Muscle layer of duodenum (tissue), 2 donors: ENCODE measurements at regions not wholly inside any gene's neighbourhood (a gene's known extent, or its start where the extent isn't known, plus 50 kb on each side); places are given as distances from the start of the nearest gene placed in this dataset.

Experiments used
- H3K27ac ChIP-seq: one replicate; pipeline ENCODE4 v1.7.0; 2013; ENCODE audit warnings: mild to moderate bottlenecking, low read length
- H3K27me3 ChIP-seq: one replicate; pipeline ENCODE4 v1.7.0; 2013; ENCODE audit warnings: low read depth, mild to moderate bottlenecking, control low read depth, low read length
- H3K36me3 ChIP-seq, 2 donors: one replicate each; pipeline ENCODE4 v1.7.0; 2013; ENCODE audit warnings: low read length in 2 of 2, control low read depth in 1 of 2, mild to moderate bottlenecking in 1 of 2; ENCODE audit not compliant: insufficient read depth in 2 of 2, control insufficient read depth in 1 of 2
- H3K4me1 ChIP-seq, 2 donors: one replicate each; pipeline ENCODE4 v1.7.0; 2013; ENCODE audit warnings: low read length in 2 of 2, mild to moderate bottlenecking in 2 of 2, control low read depth in 1 of 2, moderate library complexity in 1 of 2; ENCODE audit not compliant: insufficient read depth in 2 of 2, control insufficient read depth in 1 of 2
- H3K4me3 ChIP-seq, 2 donors: one replicate each; pipeline ENCODE4 v1.7.0; 2013; ENCODE audit warnings: low read length in 2 of 2, low read depth in 1 of 2, mild to moderate bottlenecking in 1 of 2
- H3K9me3 ChIP-seq, 2 donors: one replicate each; pipeline ENCODE4 v1.7.0; 2013; ENCODE audit warnings: low read length in 2 of 2, control low read depth in 1 of 2, mild to moderate bottlenecking in 1 of 2; ENCODE audit not compliant: control insufficient read depth in 1 of 2
- donor health status: healthy.

GRCh38 chr20:57791966-57792365 lies 82.2 kb upstream of the PMEPA1 start:
- H3K27ac ChIP-seq: no peak overlapping the region
- H3K27me3 ChIP-seq: no peaks in the 10 kb centered on the region
- H3K36me3 ChIP-seq: no peaks in the 10 kb centered on the region
- H3K4me1 ChIP-seq: no peaks in the 10 kb centered on the region
- H3K4me3 ChIP-seq: no peak overlapping the region
- H3K9me3 ChIP-seq: no peaks in the 10 kb centered on the region

- H3K9me3 ChIP-seq: no peaks in the 10 kb centered on the region
- H3K27ac ChIP-seq: no peak overlapping the region
Observed at GRCh38 chr20:57791178-57791962, 81.6 kb upstream of the PMEPA1 start.

GRCh38 chr20:57790176-57790575 lies 80.4 kb upstream of the PMEPA1 start:
- Histone ChIP-seq H3K4me1 (no peaks in the 10 kb centered on the region), H3K27me3 (no peaks in the 10 kb centered on the region), H3K27ac (no peak overlapping the region), H3K4me3 (no peak overlapping the region), H3K9me3 (no peaks in the 10 kb centered on the region), H3K36me3 (no peaks in the 10 kb centered on the region)

More at GRCh38 chr20:57791178-57791962, 81.6 kb upstream of the PMEPA1 start:
- no peak overlapping the region for H3K4me3 ChIP-seq
- H3K27me3 ChIP-seq: no peaks in the 10 kb centered on the region
- no peaks in the 10 kb centered on the region for H3K36me3 ChIP-seq
- no peaks in the 10 kb centered on the region for H3K4me1 ChIP-seq

- Histone ChIP-seq H3K27ac (no peak overlapping the region), H3K9me3 (no peaks in the 10 kb centered on the region), H3K4me1 (no peaks in the 10 kb centered on the region), H3K27me3 (no peaks in the 10 kb centered on the region), H3K4me3 (no peak overlapping the region), H3K36me3 (no peaks in the 10 kb centered on the region)
Observed at GRCh38 chr20:57788936-57789613, 79.3 kb upstream of the PMEPA1 start.

- H3K27me3 ChIP-seq: no peaks in the 10 kb centered on the region
Observed at GRCh38 chr20:57787990-57788781, 78.4 kb upstream of the PMEPA1 start.

GRCh38 chr20:57787151-57787989 lies 77.6 kb upstream of the PMEPA1 start:
- Histone ChIP-seq H3K4me3 (no peak overlapping the region), H3K4me1 (no peaks in the 10 kb centered on the region), H3K27ac (no peak overlapping the region), H3K27me3 (no peaks in the 10 kb centered on the region), H3K36me3 (no peaks in the 10 kb centered on the region), H3K9me3 (no peaks in the 10 kb centered on the region)

More at GRCh38 chr20:57787990-57788781, 78.4 kb upstream of the PMEPA1 start:
- H3K4me1 ChIP-seq: no peaks in the 10 kb centered on the region
- H3K4me3 ChIP-seq: no peak overlapping the region
- H3K27ac ChIP-seq: no peak overlapping the region
- no peaks in the 10 kb centered on the region for H3K9me3 ChIP-seq
- no peaks in the 10 kb centered on the region for H3K36me3 ChIP-seq

GRCh38 chr20:57786304-57786932 lies 76.6 kb upstream of the PMEPA1 start:
- Histone ChIP-seq H3K9me3 (no peaks in the 10 kb centered on the region), H3K27me3 (no peaks in the 10 kb centered on the region), H3K36me3 (no peaks in the 10 kb centered on the region), H3K27ac (no peak overlapping the region), H3K4me1 (no peaks in the 10 kb centered on the region), H3K4me3 (no peak overlapping the region)

- Histone ChIP-seq H3K4me1 (no peaks in the 10 kb centered on the region), H3K9me3 (no peaks in the 10 kb centered on the region), H3K27ac (no peak overlapping the region), H3K4me3 (no peak overlapping the region), H3K36me3 (no peaks in the 10 kb centered on the region), H3K27me3 (no peaks in the 10 kb centered on the region)
Observed at GRCh38 chr20:57785720-57786119, 75.9 kb upstream of the PMEPA1 start.

- Histone ChIP-seq H3K4me1 (no peaks in the 10 kb centered on the region), H3K27me3 (no peaks in the 10 kb centered on the region), H3K9me3 (no peaks in the 10 kb centered on the region), H3K27ac (no peak overlapping the region), H3K4me3 (no peak overlapping the region), H3K36me3 (no peaks in the 10 kb centered on the region)
Observed at GRCh38 chr20:57785061-57785460, 75.2 kb upstream of the PMEPA1 start.

- Histone ChIP-seq H3K4me1 (no peaks in the 10 kb centered on the region), H3K9me3 (no peaks in the 10 kb centered on the region), H3K27ac (no peak overlapping the region), H3K27me3 (no peaks in the 10 kb centered on the region), H3K36me3 (no peaks in the 10 kb centered on the region), H3K4me3 (no peak overlapping the region)
Observed at GRCh38 chr20:57783956-57784837, 74.4 kb upstream of the PMEPA1 start.
